ENCODE measurements at regions not wholly inside any gene's neighbourhood (a gene's known extent, or its start where the extent isn't known, plus 50 kb on each side); places are given as distances from the start of the nearest gene placed in this dataset.

DNA sequence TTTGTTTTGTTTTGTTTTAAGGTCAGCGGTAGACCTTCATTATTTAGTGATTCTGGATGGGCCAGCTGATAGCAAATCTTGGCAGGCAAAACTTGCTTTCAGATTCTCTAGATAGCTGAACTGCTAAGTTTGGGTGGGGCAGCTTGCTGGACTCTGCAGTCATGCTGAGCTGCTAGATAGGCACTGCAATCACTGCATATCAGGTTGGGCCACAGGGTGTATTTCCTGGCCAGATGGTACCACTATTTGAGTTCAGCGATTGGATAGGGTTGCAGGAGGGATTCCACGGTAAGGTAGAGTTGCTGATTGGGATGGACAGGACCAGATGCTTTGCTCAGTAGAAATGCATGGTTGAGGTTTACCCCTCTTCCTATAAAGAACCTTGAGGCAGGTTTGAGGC is 579.3 kb upstream of the ADGRL4 start:
- TF ChIP-seq, protein P1, sequence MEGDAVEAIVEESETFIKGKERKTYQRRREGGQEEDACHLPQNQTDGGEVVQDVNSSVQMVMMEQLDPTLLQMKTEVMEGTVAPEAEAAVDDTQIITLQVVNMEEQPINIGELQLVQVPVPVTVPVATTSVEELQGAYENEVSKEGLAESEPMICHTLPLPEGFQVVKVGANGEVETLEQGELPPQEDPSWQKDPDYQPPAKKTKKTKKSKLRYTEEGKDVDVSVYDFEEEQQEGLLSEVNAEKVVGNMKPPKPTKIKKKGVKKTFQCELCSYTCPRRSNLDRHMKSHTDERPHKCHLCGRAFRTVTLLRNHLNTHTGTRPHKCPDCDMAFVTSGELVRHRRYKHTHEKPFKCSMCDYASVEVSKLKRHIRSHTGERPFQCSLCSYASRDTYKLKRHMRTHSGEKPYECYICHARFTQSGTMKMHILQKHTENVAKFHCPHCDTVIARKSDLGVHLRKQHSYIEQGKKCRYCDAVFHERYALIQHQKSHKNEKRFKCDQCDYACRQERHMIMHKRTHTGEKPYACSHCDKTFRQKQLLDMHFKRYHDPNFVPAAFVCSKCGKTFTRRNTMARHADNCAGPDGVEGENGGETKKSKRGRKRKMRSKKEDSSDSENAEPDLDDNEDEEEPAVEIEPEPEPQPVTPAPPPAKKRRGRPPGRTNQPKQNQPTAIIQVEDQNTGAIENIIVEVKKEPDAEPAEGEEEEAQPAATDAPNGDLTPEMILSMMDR (IDR thresholded peaks at IDR 0.05; ENCODE audit: low read length), result no peak
- TF ChIP-seq EZH2 (optimal IDR thresholded peaks at IDR 0.05; ENCODE audit: low read depth, low read length), result no peak
- TF ChIP-seq EZH2phosphoT487 (IDR thresholded peaks at IDR 0.05; ENCODE audit: low read length), result no peak

All from MM.1S (cell line).